Omental fat pad (tissue), 3 donors: ENCODE measurements at regions not wholly inside any gene's neighbourhood (a gene's known extent, or its start where the extent isn't known, plus 50 kb on each side); places are given as distances from the start of the nearest gene placed in this dataset.

Experiments used
- ATAC-seq: fragments of 150-250 bp; one replicate; pipeline ENCODE4 v1.9.1; 2016; ENCODE audit warnings: mild to moderate bottlenecking, moderate library complexity; ENCODE audit not compliant: low FRiP score
- DNase-seq: peaks from one replicate; pipeline ENCODE4 v3.0.0-alpha.2; 2019; ENCODE audit warnings: low spot score
- CTCF ChIP-seq, 3 donors: fragments of 450-650 bp; IDR thresholded peaks; one replicate each; pipeline ENCODE4 v1.5.1; 2016 to 2017; ENCODE audit warnings: antibody characterized with exemption in 3 of 3, mild to moderate bottlenecking in 3 of 3, moderate library complexity in 2 of 3

GRCh38 chr2:125935559-125935958 is 720.4 kb upstream of the GYPC start:
- no peak for TF ChIP-seq CTCF (IDR thresholded peaks at IDR 0.05)
- ATAC-seq (no peak), DNase-seq (no peak)

GRCh38 chr2:125942585-125943424 is 713.2 kb upstream of the GYPC start:
- no peak for TF ChIP-seq CTCF (IDR thresholded peaks at IDR 0.05)
- no peak for ATAC-seq
- DNase-seq = no peak

DNA sequence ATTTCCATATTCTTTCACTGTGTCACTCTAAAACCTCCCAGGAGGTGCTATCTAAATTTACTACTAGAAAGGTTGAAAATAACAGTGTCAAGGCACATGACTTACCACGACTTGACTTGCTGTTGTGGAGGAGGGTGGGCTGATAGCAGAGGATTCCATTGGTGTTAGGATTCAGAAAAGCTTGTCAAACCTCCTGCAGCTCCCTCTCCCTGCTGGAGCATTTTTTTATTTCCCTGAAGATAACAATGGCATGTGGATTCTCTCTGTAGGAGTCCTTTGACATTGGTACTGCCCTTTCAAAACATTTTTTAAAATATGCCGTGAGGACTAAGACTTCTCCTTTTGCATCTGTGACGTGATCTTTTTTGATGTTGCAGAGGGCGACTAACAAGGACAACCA is 696.9 kb upstream of the GYPC start:
- TF ChIP-seq CTCF (IDR thresholded peaks at IDR 0.05) = no peak
- no peak for ATAC-seq
- DNase-seq = no peak

DNA sequence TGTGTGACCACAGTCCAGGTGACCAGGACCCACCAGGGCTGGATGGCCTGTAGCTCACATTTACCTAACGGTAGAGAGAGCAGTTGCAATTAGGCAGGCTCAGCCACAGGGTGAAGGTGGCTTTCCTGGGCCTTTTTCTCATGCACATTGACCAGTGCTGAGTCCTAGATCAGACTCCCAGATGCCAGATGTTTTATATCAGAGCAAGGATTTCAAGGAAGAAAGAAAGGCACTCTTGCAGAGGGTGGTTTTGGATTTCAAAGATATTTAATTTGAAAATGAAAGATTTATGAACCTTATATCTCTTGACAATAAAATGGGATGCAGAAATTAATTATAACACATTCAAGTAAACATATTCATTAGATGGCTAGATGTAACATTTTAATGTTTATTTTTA is 694.2 kb upstream of the GYPC start:
- ATAC-seq = no peak
- no peak for TF ChIP-seq CTCF (IDR thresholded peaks at IDR 0.05)
- no peak for DNase-seq

DNA sequence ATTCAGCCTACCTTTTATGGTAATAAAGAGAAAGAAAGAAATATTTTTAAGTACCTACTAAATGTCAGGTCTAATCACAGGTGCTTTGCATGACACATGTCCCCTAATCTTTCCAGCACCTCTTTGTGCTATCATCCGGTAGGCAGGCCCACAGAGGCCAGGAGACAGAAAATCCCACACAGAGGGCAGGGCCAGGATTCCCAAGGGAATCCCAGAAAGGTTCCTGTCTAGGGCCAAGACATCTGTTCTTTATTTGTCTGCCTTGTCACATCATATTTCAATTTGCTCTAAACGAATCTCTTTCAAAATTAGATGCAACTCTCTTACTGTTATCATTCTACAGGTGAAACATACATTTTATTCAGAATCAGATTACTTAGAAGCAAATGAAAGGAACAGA is 676.1 kb upstream of the GYPC start:
- DNase-seq = no peak
- no peak for ATAC-seq
- TF ChIP-seq CTCF (IDR thresholded peaks at IDR 0.05) = no peak

DNA sequence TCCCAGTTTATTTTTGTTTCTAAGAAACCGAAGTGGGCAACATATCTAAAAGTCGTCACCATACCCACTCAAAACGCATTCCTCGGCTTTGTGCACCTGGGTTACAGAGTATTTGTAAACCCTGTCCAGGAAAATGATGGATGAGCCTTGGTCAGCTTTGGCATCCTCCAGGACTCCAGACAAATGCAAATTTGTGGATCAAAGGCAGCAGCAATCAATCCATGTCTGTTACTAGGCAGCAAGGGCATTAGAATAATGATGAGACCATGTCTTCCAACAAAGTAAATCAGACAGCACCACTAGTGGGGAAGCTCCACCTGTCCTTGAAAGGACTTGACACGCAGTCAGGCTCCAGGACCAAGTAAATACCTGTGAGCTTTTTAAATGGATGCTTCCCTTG is 672.6 kb upstream of the GYPC start:
- DNase-seq (no peak), ATAC-seq (no peak)
- no peak for TF ChIP-seq CTCF (IDR thresholded peaks at IDR 0.05)

GRCh38 chr2:126029316-126029715 is 626.6 kb upstream of the GYPC start:
- ATAC-seq = no peak
- TF ChIP-seq CTCF (IDR thresholded peaks at IDR 0.05) = no peak
- DNase-seq = no peak
